ENCODE measurements at regions not wholly inside any gene's neighbourhood (a gene's known extent, or its start where the extent isn't known, plus 50 kb on each side); places are given as distances from the start of the nearest gene placed in this dataset.

GRCh38 chr1:235015291-235015985 lies 113.2 kb downstream of the TOMM20 start:
- Histone ChIP-seq H3K36me3 (ENCODE audit: control insufficient read depth, insufficient read depth, low read length) (no peaks in the 10 kb centered on the region), H3K9me3 (ENCODE audit: control insufficient read depth, insufficient read depth, low read length) (no peaks in the 10 kb centered on the region), H3K27me3 (ENCODE audit: control insufficient read depth, insufficient read depth, low read length) (no peaks in the 10 kb centered on the region), H3K4me3 (ENCODE audit: low read depth, low read length) (no peak overlapping the region), H3K4me1 (ENCODE audit: control insufficient read depth, insufficient read depth, low read length) (no peaks in the 10 kb centered on the region), H3K9ac (ENCODE audit: low read depth, low read length) (no peak overlapping the region)

GRCh38 chr1:235014756-235015155 lies 113.9 kb downstream of the TOMM20 start:
- H3K27me3 ChIP-seq (ENCODE audit: control insufficient read depth, insufficient read depth, low read length), result no peaks in the 10 kb centered on the region
- no peaks in the 10 kb centered on the region for H3K36me3 ChIP-seq (ENCODE audit: control insufficient read depth, insufficient read depth, low read length)
- no peak overlapping the region for H3K4me3 ChIP-seq (ENCODE audit: low read depth, low read length)
- no peak overlapping the region for H3K9ac ChIP-seq (ENCODE audit: low read depth, low read length)
- no peaks in the 10 kb centered on the region for H3K9me3 ChIP-seq (ENCODE audit: control insufficient read depth, insufficient read depth, low read length)
- H3K4me1 ChIP-seq (ENCODE audit: control insufficient read depth, insufficient read depth, low read length), result no peaks in the 10 kb centered on the region

- no peaks in the 10 kb centered on the region for H3K4me1 ChIP-seq (ENCODE audit: control insufficient read depth, insufficient read depth, low read length)
- no peaks in the 10 kb centered on the region for H3K27me3 ChIP-seq (ENCODE audit: control insufficient read depth, insufficient read depth, low read length)
- H3K36me3 ChIP-seq (ENCODE audit: control insufficient read depth, insufficient read depth, low read length), result no peaks in the 10 kb centered on the region
- no peak overlapping the region for H3K9ac ChIP-seq (ENCODE audit: low read depth, low read length)
- H3K4me3 ChIP-seq (ENCODE audit: low read depth, low read length), result no peak overlapping the region
- H3K9me3 ChIP-seq (ENCODE audit: control insufficient read depth, insufficient read depth, low read length), result no peaks in the 10 kb centered on the region
These were observed 115.1 kb downstream of the TOMM20 start for GRCh38 chr1:235013512-235013911.

GRCh38 chr1:235012436-235013210 lies 116.0 kb downstream of the TOMM20 start:
- no peak overlapping the region for H3K9ac ChIP-seq (ENCODE audit: low read depth, low read length)
- H3K4me3 ChIP-seq (ENCODE audit: low read depth, low read length), result no peak overlapping the region
- no peaks in the 10 kb centered on the region for H3K4me1 ChIP-seq (ENCODE audit: control insufficient read depth, insufficient read depth, low read length)
- H3K27me3 ChIP-seq (ENCODE audit: control insufficient read depth, insufficient read depth, low read length), result no peaks in the 10 kb centered on the region
- no peaks in the 10 kb centered on the region for H3K36me3 ChIP-seq (ENCODE audit: control insufficient read depth, insufficient read depth, low read length)
- H3K9me3 ChIP-seq (ENCODE audit: control insufficient read depth, insufficient read depth, low read length), result no peaks in the 10 kb centered on the region

- H3K27me3 ChIP-seq (ENCODE audit: control insufficient read depth, insufficient read depth, low read length), result no peaks in the 10 kb centered on the region
- H3K36me3 ChIP-seq (ENCODE audit: control insufficient read depth, insufficient read depth, low read length), result no peaks in the 10 kb centered on the region
- no peak overlapping the region for H3K4me3 ChIP-seq (ENCODE audit: low read depth, low read length)
- no peaks in the 10 kb centered on the region for H3K4me1 ChIP-seq (ENCODE audit: control insufficient read depth, insufficient read depth, low read length)
- H3K9ac ChIP-seq (ENCODE audit: low read depth, low read length), result no peak overlapping the region
- H3K9me3 ChIP-seq (ENCODE audit: control insufficient read depth, insufficient read depth, low read length), result no peaks in the 10 kb centered on the region
These were observed 116.8 kb downstream of the TOMM20 start for GRCh38 chr1:235011599-235012435.

- H3K4me1 ChIP-seq (ENCODE audit: control insufficient read depth, insufficient read depth, low read length), result no peaks in the 10 kb centered on the region
- H3K9ac ChIP-seq (ENCODE audit: low read depth, low read length), result no peak overlapping the region
- no peaks in the 10 kb centered on the region for H3K27me3 ChIP-seq (ENCODE audit: control insufficient read depth, insufficient read depth, low read length)
These were observed 117.5 kb downstream of the TOMM20 start for GRCh38 chr1:235011064-235011598.

GRCh38 chr1:235009561-235010306 lies 118.9 kb downstream of the TOMM20 start:
- Histone ChIP-seq H3K9ac (ENCODE audit: low read depth, low read length) (no peak overlapping the region), H3K4me1 (ENCODE audit: control insufficient read depth, insufficient read depth, low read length) (no peaks in the 10 kb centered on the region), H3K27me3 (ENCODE audit: control insufficient read depth, insufficient read depth, low read length) (no peaks in the 10 kb centered on the region), H3K4me3 (ENCODE audit: low read depth, low read length) (no peak overlapping the region), H3K9me3 (ENCODE audit: control insufficient read depth, insufficient read depth, low read length) (no peaks in the 10 kb centered on the region), H3K36me3 (ENCODE audit: control insufficient read depth, insufficient read depth, low read length) (no peaks in the 10 kb centered on the region)

More at GRCh38 chr1:235011064-235011598, 117.5 kb downstream of the TOMM20 start:
- Histone ChIP-seq H3K4me3 (ENCODE audit: low read depth, low read length) (no peak overlapping the region), H3K36me3 (ENCODE audit: control insufficient read depth, insufficient read depth, low read length) (no peaks in the 10 kb centered on the region), H3K9me3 (ENCODE audit: control insufficient read depth, insufficient read depth, low read length) (no peaks in the 10 kb centered on the region)

- Histone ChIP-seq H3K36me3 (ENCODE audit: control insufficient read depth, insufficient read depth, low read length) (no peaks in the 10 kb centered on the region), H3K4me3 (ENCODE audit: low read depth, low read length) (no peak overlapping the region), H3K9me3 (ENCODE audit: control insufficient read depth, insufficient read depth, low read length) (no peaks in the 10 kb centered on the region), H3K9ac (ENCODE audit: low read depth, low read length) (no peak overlapping the region), H3K4me1 (ENCODE audit: control insufficient read depth, insufficient read depth, low read length) (no peaks in the 10 kb centered on the region), H3K27me3 (ENCODE audit: control insufficient read depth, insufficient read depth, low read length) (no peaks in the 10 kb centered on the region)
These were observed 119.6 kb downstream of the TOMM20 start for GRCh38 chr1:235009074-235009473.

- Histone ChIP-seq H3K4me1 (ENCODE audit: control insufficient read depth, insufficient read depth, low read length) (no peaks in the 10 kb centered on the region), H3K27me3 (ENCODE audit: control insufficient read depth, insufficient read depth, low read length) (no peaks in the 10 kb centered on the region), H3K9ac (ENCODE audit: low read depth, low read length) (no peak overlapping the region), H3K4me3 (ENCODE audit: low read depth, low read length) (no peak overlapping the region), H3K9me3 (ENCODE audit: control insufficient read depth, insufficient read depth, low read length) (no peaks in the 10 kb centered on the region), H3K36me3 (ENCODE audit: control insufficient read depth, insufficient read depth, low read length) (no peaks in the 10 kb centered on the region)
These were observed 120.4 kb downstream of the TOMM20 start for GRCh38 chr1:235008239-235008638.

GRCh38 chr1:235006816-235007215 lies 121.8 kb downstream of the TOMM20 start:
- no peaks in the 10 kb centered on the region for H3K36me3 ChIP-seq (ENCODE audit: control insufficient read depth, insufficient read depth, low read length)
- no peaks in the 10 kb centered on the region for H3K4me1 ChIP-seq (ENCODE audit: control insufficient read depth, insufficient read depth, low read length)
- H3K27me3 ChIP-seq (ENCODE audit: control insufficient read depth, insufficient read depth, low read length), result no peaks in the 10 kb centered on the region
- H3K4me3 ChIP-seq (ENCODE audit: low read depth, low read length), result no peak overlapping the region
- no peak overlapping the region for H3K9ac ChIP-seq (ENCODE audit: low read depth, low read length)
- H3K9me3 ChIP-seq (ENCODE audit: control insufficient read depth, insufficient read depth, low read length), result no peaks in the 10 kb centered on the region

GRCh38 chr1:235006132-235006721 lies 122.4 kb downstream of the TOMM20 start:
- Histone ChIP-seq H3K4me3 (ENCODE audit: low read depth, low read length) (no peak overlapping the region), H3K27me3 (ENCODE audit: control insufficient read depth, insufficient read depth, low read length) (no peaks in the 10 kb centered on the region), H3K4me1 (ENCODE audit: control insufficient read depth, insufficient read depth, low read length) (no peaks in the 10 kb centered on the region), H3K9ac (ENCODE audit: low read depth, low read length) (no peak overlapping the region), H3K9me3 (ENCODE audit: control insufficient read depth, insufficient read depth, low read length) (no peaks in the 10 kb centered on the region), H3K36me3 (ENCODE audit: control insufficient read depth, insufficient read depth, low read length) (no peaks in the 10 kb centered on the region)

All from iPS-15b (cell line).